ENCODE measurements at regions not wholly inside any gene's neighbourhood (a gene's known extent, or its start where the extent isn't known, plus 50 kb on each side); places are given as distances from the start of the nearest gene placed in this dataset.
"Not testable (repeated sequence)": the region's sequence is repeated elsewhere in the genome, so short reads cannot be mapped to it uniquely, and the experiment has no call there.

- TF ChIP-seq, protein P1, sequence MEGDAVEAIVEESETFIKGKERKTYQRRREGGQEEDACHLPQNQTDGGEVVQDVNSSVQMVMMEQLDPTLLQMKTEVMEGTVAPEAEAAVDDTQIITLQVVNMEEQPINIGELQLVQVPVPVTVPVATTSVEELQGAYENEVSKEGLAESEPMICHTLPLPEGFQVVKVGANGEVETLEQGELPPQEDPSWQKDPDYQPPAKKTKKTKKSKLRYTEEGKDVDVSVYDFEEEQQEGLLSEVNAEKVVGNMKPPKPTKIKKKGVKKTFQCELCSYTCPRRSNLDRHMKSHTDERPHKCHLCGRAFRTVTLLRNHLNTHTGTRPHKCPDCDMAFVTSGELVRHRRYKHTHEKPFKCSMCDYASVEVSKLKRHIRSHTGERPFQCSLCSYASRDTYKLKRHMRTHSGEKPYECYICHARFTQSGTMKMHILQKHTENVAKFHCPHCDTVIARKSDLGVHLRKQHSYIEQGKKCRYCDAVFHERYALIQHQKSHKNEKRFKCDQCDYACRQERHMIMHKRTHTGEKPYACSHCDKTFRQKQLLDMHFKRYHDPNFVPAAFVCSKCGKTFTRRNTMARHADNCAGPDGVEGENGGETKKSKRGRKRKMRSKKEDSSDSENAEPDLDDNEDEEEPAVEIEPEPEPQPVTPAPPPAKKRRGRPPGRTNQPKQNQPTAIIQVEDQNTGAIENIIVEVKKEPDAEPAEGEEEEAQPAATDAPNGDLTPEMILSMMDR (IDR thresholded peaks at IDR 0.05; ENCODE audit: control insufficient read depth, extremely low read depth, insufficient read depth): no peak
- no peak for DNase-seq (ENCODE audit: low read depth)
- no peak overlapping the region for H3K4me3 ChIP-seq (ENCODE audit: low read depth, low read length)
These were observed 582.5 kb downstream of the TSN start for GRCh38 chr2:122338000-122338399.

GRCh38 chr2:122340246-122340645 is 584.8 kb downstream of the TSN start:
- H3K4me3 ChIP-seq (ENCODE audit: low read depth, low read length): no peak overlapping the region
- TF ChIP-seq, protein P1 (IDR thresholded peaks at IDR 0.05; ENCODE audit: control insufficient read depth, extremely low read depth, insufficient read depth): no peak
- DNase-seq (ENCODE audit: low read depth): no peak

DNA sequence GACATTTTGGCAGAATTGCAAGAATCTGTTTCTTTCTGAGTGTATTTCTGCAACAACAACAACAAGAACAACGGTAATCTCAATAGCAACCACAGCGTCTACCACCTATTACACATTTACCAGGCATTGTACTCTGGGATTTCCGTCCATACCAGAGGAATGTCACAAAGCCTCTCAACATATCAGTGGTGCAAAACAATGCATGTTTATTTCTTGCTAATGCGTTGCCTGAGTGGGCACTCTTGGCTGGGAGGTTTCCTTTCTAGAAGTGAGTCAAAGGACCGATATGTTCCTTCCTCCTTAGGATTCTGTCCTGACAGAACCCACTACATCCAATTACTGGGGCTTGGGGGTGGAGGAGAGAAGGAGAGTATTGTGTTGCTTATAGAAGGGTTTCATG is 585.6 kb downstream of the TSN start:
- no peak for DNase-seq (ENCODE audit: low read depth)
- H3K4me3 ChIP-seq (ENCODE audit: low read depth, low read length): no peak overlapping the region

DNA sequence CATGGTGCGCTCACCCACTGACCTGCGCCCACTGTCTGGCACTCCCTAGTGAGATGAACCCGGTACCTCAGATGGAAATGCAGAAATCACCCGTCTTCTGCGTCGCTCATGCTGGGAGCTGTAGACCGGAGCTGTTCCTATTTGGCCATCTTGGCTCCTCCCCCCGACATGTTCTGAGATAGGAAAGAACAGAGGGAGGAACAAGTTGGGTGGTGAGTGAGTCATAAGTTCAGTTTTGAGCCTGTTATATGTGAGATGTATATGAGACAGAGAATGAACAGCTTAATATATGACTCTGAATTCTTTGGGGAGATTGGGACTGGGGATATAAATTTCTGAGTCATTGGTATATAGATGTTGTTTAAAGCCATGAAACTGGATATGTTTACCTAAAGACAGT is 596.7 kb downstream of the TSN start:
- DNase-seq (ENCODE audit: low read depth): not testable (repeated sequence)

More for the DNA sequence above, 585.6 kb downstream of the TSN start:
- TF ChIP-seq, protein P1 (IDR thresholded peaks at IDR 0.05; ENCODE audit: control insufficient read depth, extremely low read depth, insufficient read depth): no peak

GRCh38 chr2:122357998-122358397 is 602.5 kb downstream of the TSN start:
- no peak overlapping the region for H3K4me3 ChIP-seq (ENCODE audit: low read depth, low read length)
- TF ChIP-seq, protein P1 (IDR thresholded peaks at IDR 0.05; ENCODE audit: control insufficient read depth, extremely low read depth, insufficient read depth): no peak
- no peak for DNase-seq (ENCODE audit: low read depth)

More for the DNA sequence above, 596.7 kb downstream of the TSN start:
- H3K4me3 ChIP-seq (ENCODE audit: low read depth, low read length): not testable (repeated sequence)

DNA sequence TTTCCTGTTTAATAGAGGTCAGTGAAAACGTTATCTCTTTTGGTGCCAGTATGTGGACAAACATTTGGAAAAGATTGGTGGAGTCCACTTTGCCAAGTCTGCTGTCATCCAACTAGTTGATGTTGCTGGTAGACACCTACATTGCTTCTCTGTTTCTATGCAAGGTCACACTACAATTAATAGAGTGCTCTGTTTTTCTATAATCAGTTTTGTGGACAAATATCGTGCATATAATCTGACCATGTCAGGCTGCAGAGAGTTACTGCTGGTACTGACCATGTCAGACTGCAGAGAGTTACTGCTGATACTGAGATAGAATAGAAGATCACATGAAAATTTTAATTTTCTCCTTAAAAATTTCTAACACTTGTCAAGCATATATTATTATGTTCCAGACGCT is 603.3 kb downstream of the TSN start:
- TF ChIP-seq, protein P1 (IDR thresholded peaks at IDR 0.05; ENCODE audit: control insufficient read depth, extremely low read depth, insufficient read depth): no peak
- H3K4me3 ChIP-seq (ENCODE audit: low read depth, low read length): no peak overlapping the region
- no peak for DNase-seq (ENCODE audit: low read depth)

DNA sequence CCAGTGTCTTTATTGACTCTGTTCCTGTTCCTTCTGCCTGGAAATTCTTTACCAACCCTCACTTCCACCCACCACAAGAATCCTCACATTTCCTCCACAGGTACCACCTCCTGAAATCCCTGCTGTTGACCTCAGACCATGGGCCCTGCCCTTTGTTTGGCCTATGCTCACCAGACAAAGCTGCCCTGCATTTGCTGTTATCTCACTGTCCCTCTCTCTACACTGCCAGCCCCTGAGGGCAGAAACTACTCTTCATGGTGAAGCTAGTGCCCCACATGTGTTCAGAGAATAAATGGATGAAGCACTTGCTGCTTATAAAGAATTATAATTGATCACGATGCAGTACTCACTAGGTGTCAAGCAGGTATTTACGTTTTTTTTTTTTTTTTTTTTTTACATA is 608.4 kb downstream of the TSN start:
- TF ChIP-seq, protein P1 (IDR thresholded peaks at IDR 0.05; ENCODE audit: control insufficient read depth, extremely low read depth, insufficient read depth): no peak
- DNase-seq (ENCODE audit: low read depth): no peak
- no peak overlapping the region for H3K4me3 ChIP-seq (ENCODE audit: low read depth, low read length)

All from LNCaP clone FGC (cell line).